ENCODE measurements at regions not wholly inside any gene's neighbourhood (a gene's known extent, or its start where the extent isn't known, plus 50 kb on each side); places are given as distances from the start of the nearest gene placed in this dataset.

- Histone ChIP-seq H3K27ac (ENCODE audit: low read depth) (no peak overlapping the region), H3K79me2 (replicated peaks; ENCODE audit: insufficient read depth) (no peaks in the 10 kb centered on the region), H3K4me2 (no peak overlapping the region), H3K4me1 (ENCODE audit: insufficient read depth) (no peaks in the 10 kb centered on the region), H2AFZ (no peak overlapping the region), H3K4me3 (no peak overlapping the region), H4K20me1 (replicated peaks; ENCODE audit: insufficient read depth) (no peaks in the 10 kb centered on the region), H3K36me3 (ENCODE audit: insufficient read depth) (no peaks in the 10 kb centered on the region), H3F3A (replicated peaks; ENCODE audit: low read depth) (no peaks in the 10 kb centered on the region), H3K9me2 (ENCODE audit: insufficient read depth) (peaks cover 8% of the 10 kb centered on the region), H3K27me3 (ENCODE audit: insufficient read depth) (no peaks in the 10 kb centered on the region)
- Mint-ChIP-seq H3K36me3 (ENCODE audit: low read depth) (no peaks in the 10 kb centered on the region), H3K4me1 (no peaks in the 10 kb centered on the region), H3K27me3 (ENCODE audit: insufficient read depth, low read depth, poor library complexity) (no peaks in the 10 kb centered on the region), H3K4me3 (no peak overlapping the region), H3K27ac (no peak overlapping the region), H3K9me3 (no peaks in the 10 kb centered on the region)
- DNase-seq (ENCODE audit: low spot score): no peak
- ATAC-seq: no peak
- no peak for TF ChIP-seq REST (IDR thresholded peaks at IDR 0.05; ENCODE audit: unreplicated experiment)
- no peak for TF ChIP-seq JUNB (IDR thresholded peaks at IDR 0.05; ENCODE audit: unreplicated experiment)
- no peak for TF ChIP-seq ETS1 (IDR thresholded peaks at IDR 0.05)
- no peak for TF ChIP-seq ZNF114 (CRISPR knock-in tag; IDR thresholded peaks at IDR 0.05)
- TF ChIP-seq CTCF (conservative IDR thresholded peaks at IDR 0.05; ENCODE audit: low read depth in 2 of 2): no peak
- TF ChIP-seq ZNF331 (CRISPR knock-in tag; IDR thresholded peaks at IDR 0.05; ENCODE audit: low read depth): no peak
- no peak for TF ChIP-seq EZH2 (IDR thresholded peaks at IDR 0.05; ENCODE audit: low read depth, unreplicated experiment)
- no peak for TF ChIP-seq NANOG (IDR thresholded peaks at IDR 0.05; ENCODE audit: borderline replicate concordance)
- no peak for TF ChIP-seq EZH2phosphoT487 (IDR thresholded peaks at IDR 0.05; ENCODE audit: unreplicated experiment)
- no peak for TF ChIP-seq POLR2AphosphoS5 (IDR thresholded peaks at IDR 0.05; ENCODE audit: low read depth)
These were observed 74.5 kb upstream of the IL2 start for GRCh38 chr4:122531038-122531437.

- Histone ChIP-seq H3K79me2 (replicated peaks; ENCODE audit: insufficient read depth) (no peaks in the 10 kb centered on the region), H3K36me3 (ENCODE audit: insufficient read depth) (no peaks in the 10 kb centered on the region), H4K20me1 (replicated peaks; ENCODE audit: insufficient read depth) (no peaks in the 10 kb centered on the region), H2AFZ (no peak overlapping the region), H3K27me3 (ENCODE audit: insufficient read depth) (no peaks in the 10 kb centered on the region), H3K4me3 (no peak overlapping the region), H3K9me2 (ENCODE audit: insufficient read depth) (peaks cover 9% of the 10 kb centered on the region), H3K4me2 (no peak overlapping the region), H3F3A (replicated peaks; ENCODE audit: low read depth) (no peaks in the 10 kb centered on the region), H3K4me1 (ENCODE audit: insufficient read depth) (no peaks in the 10 kb centered on the region), H3K27ac (ENCODE audit: low read depth) (no peak overlapping the region)
- no peaks in the 10 kb centered on the region for H3K4me1 Mint-ChIP-seq
- H3K27me3 Mint-ChIP-seq (ENCODE audit: insufficient read depth, low read depth, poor library complexity): no peaks in the 10 kb centered on the region
- DNase-seq (ENCODE audit: low spot score): no peak
- H3K4me3 Mint-ChIP-seq: no peak overlapping the region
- H3K9me3 Mint-ChIP-seq: no peaks in the 10 kb centered on the region
- no peaks in the 10 kb centered on the region for H3K36me3 Mint-ChIP-seq (ENCODE audit: low read depth)
- H3K27ac Mint-ChIP-seq: no peak overlapping the region
- no peak for ATAC-seq
- TF ChIP-seq ETS1 (IDR thresholded peaks at IDR 0.05) (no peak), CTCF (conservative IDR thresholded peaks at IDR 0.05; ENCODE audit: low read depth in 2 of 2) (no peak), POLR2AphosphoS5 (IDR thresholded peaks at IDR 0.05; ENCODE audit: low read depth) (no peak), NANOG (IDR thresholded peaks at IDR 0.05; ENCODE audit: borderline replicate concordance) (no peak), ZNF114 (CRISPR knock-in tag; IDR thresholded peaks at IDR 0.05) (no peak), EZH2 (IDR thresholded peaks at IDR 0.05; ENCODE audit: low read depth, unreplicated experiment) (no peak), ZNF331 (CRISPR knock-in tag; IDR thresholded peaks at IDR 0.05; ENCODE audit: low read depth) (no peak), REST (IDR thresholded peaks at IDR 0.05; ENCODE audit: unreplicated experiment) (no peak)
These were observed 72.4 kb upstream of the IL2 start for GRCh38 chr4:122528879-122529278.
